NCI-H526 treated with DMSO at 0.1 percent for 48 hours (cell line): ENCODE measurements at regions not wholly inside any gene's neighbourhood (a gene's known extent, or its start where the extent isn't known, plus 50 kb on each side); places are given as distances from the start of the nearest gene placed in this dataset.
"Not testable (repeated sequence)": the region's sequence is repeated elsewhere in the genome, so short reads cannot be mapped to it uniquely, and the experiment has no call there.

Experiments used
- DNase-seq: peaks from one replicate; lab custom pipeline; 2025; lab: John Stamatoyannopoulos, UW

DNA sequence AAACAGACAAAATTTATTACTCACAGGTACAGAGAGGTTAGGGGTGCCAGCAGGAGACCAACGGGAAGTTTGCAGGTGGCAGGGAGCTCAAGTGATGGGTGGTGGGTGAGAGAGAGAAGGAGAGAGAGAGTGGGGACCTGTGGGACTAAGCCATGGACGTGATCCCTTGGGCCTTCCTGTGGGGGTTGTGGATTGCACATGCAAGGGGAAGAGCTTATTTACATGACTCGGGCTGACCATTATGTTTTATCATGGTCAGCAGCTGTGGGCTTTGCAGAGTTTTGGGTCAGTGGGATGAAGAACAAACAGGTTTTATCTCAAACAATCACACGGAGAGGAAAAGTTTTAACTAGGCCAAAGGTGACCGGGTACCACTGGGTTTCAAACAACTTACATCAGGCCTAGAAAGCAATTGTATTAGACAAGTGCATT lies 156.2 kb upstream of the EXOC2 start:
- DNase-seq, result no peak

DNA sequence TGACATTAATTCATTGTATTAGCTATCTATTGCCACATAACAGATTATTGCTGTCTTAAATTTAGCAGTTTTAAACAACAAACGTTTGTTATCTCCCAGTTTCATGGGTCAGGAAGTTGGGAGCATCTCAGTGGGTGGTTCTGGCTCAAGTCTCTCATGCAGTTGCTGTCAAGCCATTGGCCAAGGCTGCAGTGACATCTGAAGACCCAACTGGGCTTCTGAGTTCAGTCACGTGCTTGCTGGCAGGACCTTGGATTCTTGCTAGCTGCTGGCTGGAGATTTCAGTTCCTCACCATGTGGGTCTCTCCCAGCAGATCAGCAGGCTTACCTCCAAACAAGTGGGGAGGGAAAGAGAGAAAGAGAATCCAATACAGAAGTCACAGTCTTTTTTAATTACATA lies 152.6 kb upstream of the EXOC2 start:
- DNase-seq, result no peak

- no peak for DNase-seq
Observed at GRCh38 chr6:845101-845500, 152.2 kb upstream of the EXOC2 start.

DNA sequence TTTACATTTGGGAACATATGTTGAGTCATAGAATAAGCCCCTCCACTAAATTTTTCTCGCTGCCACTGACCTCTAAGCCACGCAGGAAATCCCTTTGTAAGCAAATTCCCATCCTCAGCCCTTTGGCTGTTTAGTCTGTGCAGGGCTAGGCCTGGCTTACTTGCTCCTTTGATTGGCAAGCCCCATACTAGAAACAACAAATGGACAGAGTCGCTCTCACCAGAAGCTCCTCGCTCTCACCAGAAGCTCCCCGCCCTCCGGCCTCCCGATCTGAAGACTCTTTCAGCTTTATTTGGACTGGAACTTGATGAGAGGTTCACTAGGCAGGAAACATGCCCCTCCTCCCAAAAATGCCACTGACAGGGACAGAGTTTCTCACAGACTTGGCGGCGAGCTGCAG lies 149.2 kb upstream of the EXOC2 start:
- DNase-seq, result no peak

DNA sequence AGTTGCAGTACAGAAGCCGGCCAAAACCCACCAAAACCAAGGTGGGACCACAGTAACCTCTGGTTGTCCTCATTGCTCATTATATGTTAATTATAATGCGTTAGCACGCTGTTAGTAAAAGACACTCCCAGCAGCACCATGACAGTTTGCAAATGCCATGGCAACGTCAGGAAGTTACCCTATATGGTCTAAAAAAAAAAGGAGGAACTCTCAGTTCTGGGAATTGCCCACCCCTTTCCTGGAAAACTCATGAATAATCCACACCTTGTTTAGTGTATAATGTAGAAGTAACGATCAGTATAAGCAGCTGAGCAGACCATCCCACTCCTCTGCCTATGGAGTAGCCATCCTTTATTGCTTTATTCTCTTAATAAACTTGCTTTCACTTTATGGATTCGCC lies 148.6 kb upstream of the EXOC2 start:
- no peak for DNase-seq

DNA sequence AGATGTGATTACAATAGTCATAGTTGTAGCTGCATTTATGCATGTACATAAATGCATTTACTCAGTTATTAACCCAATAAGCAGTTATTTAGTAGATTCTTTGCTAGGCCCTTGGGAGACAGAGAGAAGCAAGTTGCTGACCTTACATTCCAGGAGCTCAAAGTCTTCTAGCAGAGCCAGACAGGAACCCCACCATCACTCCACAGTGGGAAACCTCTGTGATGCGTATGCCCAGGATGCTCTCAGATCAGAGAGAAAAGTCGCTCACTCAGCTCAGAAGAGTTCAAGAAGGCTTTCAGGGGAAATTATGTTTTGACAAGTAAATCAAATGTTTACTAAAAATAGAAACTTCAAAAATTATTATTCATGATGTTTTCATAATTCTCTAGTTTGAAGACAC lies 146.3 kb upstream of the EXOC2 start:
- no peak for DNase-seq

DNA sequence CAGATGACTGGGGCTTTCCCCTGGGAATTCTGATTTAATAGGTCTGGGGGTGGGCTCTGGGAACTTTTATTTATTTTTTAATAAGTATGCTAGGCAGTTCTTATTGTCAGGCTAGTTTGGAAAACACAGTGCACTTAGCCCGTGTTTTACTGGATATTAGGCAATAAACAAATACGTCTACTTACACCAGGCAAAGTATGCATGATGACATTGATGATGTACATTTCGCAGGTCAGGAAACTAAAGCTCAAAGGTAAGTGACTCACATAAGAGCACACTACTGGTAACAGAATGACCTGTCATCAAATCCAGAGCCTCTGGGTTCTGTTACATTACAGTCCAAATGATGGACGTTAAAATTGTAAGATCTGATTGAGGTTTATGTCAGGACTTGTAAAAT lies 144.4 kb upstream of the EXOC2 start:
- DNase-seq, result no peak

GRCh38 chr6:836276-836853 lies 143.4 kb upstream of the EXOC2 start:
- DNase-seq, result no peak

GRCh38 chr6:835476-836160 lies 142.7 kb upstream of the EXOC2 start:
- DNase-seq, result no peak

- DNase-seq, result no peak
Observed at GRCh38 chr6:834866-835265, 141.9 kb upstream of the EXOC2 start.

GRCh38 chr6:834190-834589 lies 141.3 kb upstream of the EXOC2 start:
- no peak for DNase-seq

DNA sequence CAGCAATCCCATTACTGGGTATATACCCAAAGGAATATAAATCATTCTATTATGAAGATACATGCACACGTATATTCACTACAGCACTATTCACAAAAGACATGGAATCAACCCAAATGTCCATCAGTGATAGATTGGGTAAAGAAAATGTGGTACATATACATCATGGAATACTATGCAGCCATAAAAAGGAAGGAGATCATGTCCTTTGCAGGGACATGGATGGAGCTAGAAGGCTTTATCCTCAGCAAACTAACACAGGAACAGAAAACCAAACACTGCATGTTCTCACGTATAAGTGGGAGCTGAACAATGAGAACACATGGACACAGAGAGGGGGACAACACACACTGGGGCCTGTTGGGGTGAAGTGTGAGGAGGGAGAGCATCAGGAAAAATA lies 139.9 kb upstream of the EXOC2 start:
- not testable (repeated sequence) for DNase-seq

DNA sequence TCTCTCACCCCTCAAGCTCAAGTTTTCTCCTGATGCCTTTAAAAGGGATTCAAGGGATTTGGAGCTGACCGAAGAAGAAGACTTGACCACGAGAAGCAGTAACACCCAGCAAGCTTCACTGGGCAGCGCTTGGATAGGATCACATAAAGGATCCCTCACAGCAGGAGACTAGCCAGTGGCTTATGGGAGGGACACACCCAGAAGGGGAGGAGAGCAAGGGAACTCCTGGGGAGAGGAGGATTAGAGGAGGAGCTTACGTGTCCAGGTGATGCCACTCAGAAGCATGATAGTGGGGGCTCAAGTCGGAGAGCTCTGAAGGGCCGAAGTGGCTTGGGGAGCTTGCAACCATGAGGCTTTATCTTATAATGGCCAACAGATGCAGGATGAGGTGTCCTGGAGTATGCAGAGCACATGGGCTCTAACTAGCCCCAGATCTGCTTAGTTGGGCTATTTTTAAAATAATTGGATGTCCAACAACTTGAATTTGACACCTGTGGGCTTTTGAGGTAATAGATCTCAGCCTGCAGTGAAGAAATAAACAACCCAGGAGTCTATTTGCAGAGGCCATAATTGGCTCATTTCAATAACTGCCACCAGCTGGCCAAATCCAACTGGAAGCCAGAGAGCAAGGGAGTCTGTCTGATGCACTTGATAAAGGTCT lies 137.9 kb upstream of the EXOC2 start:
- no peak for DNase-seq

DNA sequence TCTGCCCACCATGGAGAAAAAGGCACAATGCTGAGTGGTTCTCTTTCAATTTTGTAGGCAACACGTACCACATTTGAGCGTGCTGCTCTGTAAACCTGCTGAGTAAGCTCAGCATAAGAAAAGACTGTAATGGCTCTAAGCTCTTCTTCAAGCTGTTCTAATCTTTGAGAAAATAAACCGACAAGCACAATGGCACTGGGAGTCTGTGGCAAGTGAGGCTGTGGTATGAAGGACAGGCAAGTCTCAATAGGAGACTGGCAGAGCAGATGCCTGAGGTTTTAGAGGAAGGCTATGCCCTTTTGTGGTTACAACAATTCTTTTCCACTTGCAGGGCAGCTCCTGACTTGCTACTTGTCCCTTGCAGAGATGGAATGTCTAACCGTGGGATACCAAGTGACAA lies 136.7 kb upstream of the EXOC2 start:
- DNase-seq, result no peak

DNA sequence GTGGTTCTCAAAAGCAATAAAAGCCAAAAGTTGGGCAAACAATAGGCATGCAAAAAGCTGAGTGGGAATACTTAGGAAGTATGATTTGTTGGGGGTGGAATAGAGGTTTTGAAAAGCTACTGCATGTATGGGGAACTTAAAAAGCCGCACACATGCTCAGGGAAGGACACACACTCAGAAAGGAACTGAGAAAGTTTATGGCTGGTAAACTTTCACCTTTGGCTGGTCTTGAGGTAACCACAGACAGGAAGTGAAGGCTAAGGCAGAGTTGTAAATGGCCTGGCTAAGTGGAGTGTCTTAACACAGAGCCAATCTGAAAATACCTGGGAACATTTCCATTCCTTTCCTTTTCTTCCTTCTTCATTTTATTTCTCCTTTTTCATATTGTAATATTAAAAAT lies 134.5 kb upstream of the EXOC2 start:
- no peak for DNase-seq

DNA sequence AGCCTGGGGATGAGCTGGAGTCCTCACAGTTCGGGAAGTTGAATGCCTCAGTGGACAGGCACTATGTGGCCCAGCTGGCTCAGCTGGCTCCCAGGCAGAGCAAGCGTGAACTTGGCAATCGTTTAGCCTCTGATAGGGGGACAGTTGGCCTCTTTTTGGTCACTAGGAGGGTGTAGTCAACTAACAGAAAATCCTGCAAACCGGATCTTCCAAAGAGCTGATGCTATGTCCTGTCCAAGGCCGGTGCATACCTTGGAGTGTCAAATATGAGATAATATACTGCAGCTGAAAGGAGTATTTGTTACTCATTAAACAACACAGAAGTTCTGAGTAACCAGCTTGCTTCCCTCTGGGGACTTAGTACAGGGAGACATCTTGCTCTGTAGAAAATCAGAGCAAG lies 126.2 kb upstream of the EXOC2 start:
- no peak for DNase-seq

- no peak for DNase-seq
Observed at GRCh38 chr6:818196-818595, 125.3 kb upstream of the EXOC2 start.

DNA sequence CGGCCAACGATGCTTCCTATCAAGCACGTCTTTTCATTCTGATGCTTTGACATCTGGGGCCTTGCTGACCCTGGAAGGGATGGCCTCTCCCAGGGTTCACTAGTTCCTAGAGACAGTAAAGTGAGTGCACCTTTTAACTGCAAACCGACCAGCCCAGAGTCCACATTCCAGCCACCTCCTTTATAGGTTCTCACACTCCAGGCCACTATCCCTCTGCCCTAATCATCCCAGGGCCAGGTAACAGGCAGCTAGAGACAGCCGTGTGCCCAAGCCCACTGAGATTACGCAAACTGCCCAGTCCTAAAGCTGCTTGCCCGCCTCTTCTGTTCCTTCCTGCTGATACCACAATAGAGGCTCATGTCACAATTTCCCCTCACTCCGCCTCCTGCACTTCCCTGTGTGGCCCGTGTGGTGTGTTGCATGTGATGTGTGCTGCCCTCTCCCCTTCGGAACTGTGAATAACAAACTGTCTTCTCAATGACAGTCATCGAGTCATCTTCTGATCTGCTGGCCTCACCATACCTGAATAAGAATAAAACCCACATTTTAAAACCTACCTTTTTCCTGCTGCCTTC lies 123.7 kb upstream of the EXOC2 start:
- no peak for DNase-seq

DNA sequence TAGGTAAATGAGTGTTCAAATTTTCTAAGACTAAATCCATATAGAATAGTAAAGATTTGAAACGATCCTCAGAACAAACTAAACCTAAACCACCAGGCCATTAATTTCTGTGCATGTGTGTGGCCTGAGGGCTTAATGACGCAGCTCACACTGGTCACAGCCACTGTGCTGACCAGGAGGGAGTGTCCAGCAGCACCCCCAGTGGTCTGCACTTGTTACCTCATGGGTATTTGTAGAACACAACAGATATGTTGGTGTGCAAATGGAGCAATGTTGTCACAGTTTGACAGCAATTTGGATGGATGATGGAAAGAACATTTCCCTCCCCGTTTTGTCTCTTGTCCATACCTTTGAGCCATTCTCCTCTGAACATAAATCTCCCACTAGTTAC lies 122.4 kb upstream of the EXOC2 start:
- no peak for DNase-seq

DNA sequence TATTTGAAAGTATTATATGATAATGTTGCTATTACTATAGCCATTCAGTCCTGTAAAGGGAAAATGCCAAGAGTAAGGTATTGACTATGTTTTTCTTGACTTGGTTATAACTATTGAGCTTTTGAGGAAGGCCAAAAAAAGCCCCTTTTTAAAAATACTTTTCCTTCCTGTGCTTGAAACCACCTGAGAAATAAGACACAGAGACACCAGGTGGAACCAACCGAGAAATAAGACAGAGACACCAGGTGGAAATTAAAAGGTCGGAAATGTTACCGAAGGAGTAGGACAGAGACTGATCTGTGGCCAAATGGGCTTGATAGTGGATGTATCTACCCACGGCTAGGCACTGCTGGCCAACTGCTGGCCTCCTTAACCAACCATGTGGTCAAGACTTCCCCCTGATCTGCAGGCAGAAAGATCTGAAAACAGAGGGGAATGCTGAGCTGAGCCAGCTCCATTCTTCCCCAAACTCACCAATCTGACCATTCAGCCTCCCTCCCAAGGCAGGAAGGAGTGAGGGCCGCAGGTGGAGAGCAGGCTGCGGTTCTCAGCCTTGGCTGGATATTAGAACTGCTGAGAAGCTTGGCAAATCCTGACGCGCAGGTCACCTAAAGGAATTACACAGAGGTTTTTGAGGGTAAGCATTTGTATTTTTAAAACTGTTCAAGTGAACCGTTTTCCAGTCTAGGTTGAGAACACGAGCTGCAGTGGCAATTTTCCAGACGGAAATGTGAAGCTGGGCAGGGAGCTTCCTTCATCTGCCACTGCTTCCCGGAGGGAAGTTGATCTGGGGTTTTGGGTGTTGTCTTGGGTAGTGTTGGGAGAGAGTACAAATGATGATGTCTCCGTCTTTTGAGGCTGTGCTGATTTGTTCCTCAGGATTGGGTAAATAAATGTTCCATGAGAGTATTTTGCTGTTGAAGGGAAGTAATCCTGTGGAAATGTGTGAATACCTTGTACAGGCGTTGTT lies 121.7 kb upstream of the EXOC2 start:
- no peak for DNase-seq

GRCh38 chr6:811831-812230 lies 118.9 kb upstream of the EXOC2 start:
- DNase-seq, result no peak

- no peak for DNase-seq
Observed at GRCh38 chr6:811191-811590, 118.3 kb upstream of the EXOC2 start.
